ENCODE measurements at regions not wholly inside any gene's neighbourhood (a gene's known extent, or its start where the extent isn't known, plus 50 kb on each side); places are given as distances from the start of the nearest gene placed in this dataset.

GRCh38 chr2:81495556-81495955 lies 1191.0 kb upstream of the LRRTM1 start:
- ATAC-seq (ENCODE audit: low FRiP score) (no peak), DNase-seq (ENCODE audit: low spot score) (no peak)
- TF ChIP-seq CTCF (IDR thresholded peaks at IDR 0.05) = no peak

- DNase-seq (ENCODE audit: low spot score) = no peak
- ATAC-seq (ENCODE audit: low FRiP score) = no peak
- no peak for TF ChIP-seq CTCF (IDR thresholded peaks at IDR 0.05)
These were observed 1178.7 kb upstream of the LRRTM1 start for GRCh38 chr2:81483254-81483653.

GRCh38 chr2:81481994-81482368 lies 1177.4 kb upstream of the LRRTM1 start:
- ATAC-seq (ENCODE audit: low FRiP score) (no peak), DNase-seq (ENCODE audit: low spot score) (no peak)
- no peak for TF ChIP-seq CTCF (IDR thresholded peaks at IDR 0.05)

- TF ChIP-seq CTCF (IDR thresholded peaks at IDR 0.05) = no peak
- ATAC-seq (ENCODE audit: low FRiP score) = no peak
- DNase-seq (ENCODE audit: low spot score) = no peak
These were observed 1176.9 kb upstream of the LRRTM1 start for GRCh38 chr2:81481242-81481993.

- ATAC-seq (ENCODE audit: low FRiP score) = peak; percentile 37
- no peak for TF ChIP-seq CTCF (IDR thresholded peaks at IDR 0.05)
- no peak for DNase-seq (ENCODE audit: low spot score)
These were observed 1162.5 kb upstream of the LRRTM1 start for GRCh38 chr2:81467096-81467495.

- no peak for TF ChIP-seq CTCF (IDR thresholded peaks at IDR 0.05)
- DNase-seq (ENCODE audit: low spot score) = no peak
- ATAC-seq (ENCODE audit: low FRiP score) = no peak
These were observed 1157.9 kb upstream of the LRRTM1 start for GRCh38 chr2:81462420-81462819.

- ATAC-seq (ENCODE audit: low FRiP score) (no peak), DNase-seq (ENCODE audit: low spot score) (no peak)
- TF ChIP-seq CTCF (IDR thresholded peaks at IDR 0.05) = no peak
These were observed 1140.6 kb upstream of the LRRTM1 start for GRCh38 chr2:81445176-81445575.

Measured in omental fat pad (tissue), 3 donors.